ENCODE measurements at regions not wholly inside any gene's neighbourhood (a gene's known extent, or its start where the extent isn't known, plus 50 kb on each side); places are given as distances from the start of the nearest gene placed in this dataset.
"Not testable (repeated sequence)": the region's sequence is repeated elsewhere in the genome, so short reads cannot be mapped to it uniquely, and the experiment has no call there.

- TF ChIP-seq CTCF (IDR thresholded peaks at IDR 0.05 in 4 of 5, conservative IDR thresholded peaks at IDR 0.05 in 1 of 5) (no peak), POLR2A (IDR thresholded peaks at IDR 0.05) (no peak)
- no peaks in the 10 kb centered on the region for H3K36me3 ChIP-seq
- DNase-seq (no peak), ATAC-seq (no peak)
- H3K27me3 ChIP-seq, result peaks cover 0 to 10% (median 0%) of the 10 kb centered on the region in 3 donors
- no peak overlapping the region for H3K27ac ChIP-seq
- intact Hi-C loops (cut with DNase I; ENCODE audit: low total_unique reads), result no loop called here
- in situ Hi-C loops (cut with MboI; ENCODE audit: low sequenced_read_pairs in 4 of 4), result no loop called here
- H3K4me3 ChIP-seq, result no peak overlapping the region
- H3K4me1 ChIP-seq, result no peaks in the 10 kb centered on the region
- H3K9me3 ChIP-seq, result no peaks in the 10 kb centered on the region
Measured at GRCh38 chr19:37309834-37310575, 60.9 kb upstream of the ZNF527 start.

- Histone ChIP-seq H3K4me3 (peak overlapping the region; percentile 14 to 47 (median 34)), H3K27me3 (peaks cover 0 to 10% (median 0%) of the 10 kb centered on the region in 3 donors), H3K27ac (peak overlapping the region in 3 of 4 donors; percentile 18 to 57 (median 48))
- H3K4me1 ChIP-seq; ATAC-seq; intact Hi-C loops (cut with DNase I; ENCODE audit: low total_unique reads); in situ Hi-C loops (cut with MboI; ENCODE audit: low sequenced_read_pairs in 4 of 4); H3K36me3 ChIP-seq; H3K9me3 ChIP-seq: not testable (repeated sequence)
- peak in 1 of 2 donors; percentile 21 for DNase-seq
Measured at GRCh38 chr19:37312531-37313334, 58.2 kb upstream of the ZNF527 start.

GRCh38 chr19:37313335-37313627 lies 57.6 kb upstream of the ZNF527 start:
- TF ChIP-seq CTCF (IDR thresholded peaks at IDR 0.05 in 4 of 5, conservative IDR thresholded peaks at IDR 0.05 in 1 of 5), result no peak
- TF ChIP-seq POLR2A (IDR thresholded peaks at IDR 0.05), result no peak
- Histone ChIP-seq H3K27me3 (peaks cover 0 to 10% (median 0%) of the 10 kb centered on the region in 3 donors), H3K36me3 (no peaks in the 10 kb centered on the region), H3K27ac (peak overlapping the region in 1 of 4 donors; percentile 18), H3K4me3 (peak overlapping the region in 1 of 4 donors; percentile 47), H3K4me1 (peaks cover 0 to 5% of the 10 kb centered on the region in 2 donors), H3K9me3 (no peaks in the 10 kb centered on the region)
- in situ Hi-C loops (cut with MboI; ENCODE audit: low sequenced_read_pairs in 4 of 4), result no loop called here
- ATAC-seq, result no peak
- DNase-seq, result no peak
- intact Hi-C loops (cut with DNase I; ENCODE audit: low total_unique reads), result no loop called here

GRCh38 chr19:37317403-37318209 lies 53.3 kb upstream of the ZNF527 start:
- TF ChIP-seq POLR2A (IDR thresholded peaks at IDR 0.05) (peak; percentile 71 to 72), CTCF (IDR thresholded peaks at IDR 0.05 in 4 of 5, conservative IDR thresholded peaks at IDR 0.05 in 1 of 5) (peak in 2 of 5 experiments; percentile 25 to 40)
- in situ Hi-C loops (cut with MboI; ENCODE audit: low sequenced_read_pairs in 4 of 4) (no loop called here), intact Hi-C loops (cut with DNase I; ENCODE audit: low total_unique reads) (loop anchor here (1.0 kb wide), 4 partner anchors 17 to 152 kb away; partner anchors contain the start of genes ZNF570 and ZNF585A)
- H3K27ac ChIP-seq, result peak overlapping the region; percentile 81 to 92 (median 85)
- peaks cover 9 to 18% of the 10 kb centered on the region in 2 donors for H3K4me1 ChIP-seq
- no peaks in the 10 kb centered on the region for H3K9me3 ChIP-seq
- ATAC-seq (peak; percentile 100), DNase-seq (peak; percentile 94 to 97)
- H3K4me3 ChIP-seq, result peak overlapping the region; percentile 71 to 79 (median 76)
- peaks cover 0 to 4% (median 0%) of the 10 kb centered on the region in 3 donors for H3K27me3 ChIP-seq
- peaks cover 0 to 10% of the 10 kb centered on the region in 2 donors for H3K36me3 ChIP-seq

- ATAC-seq; intact Hi-C loops (cut with DNase I; ENCODE audit: low total_unique reads); in situ Hi-C loops (cut with MboI; ENCODE audit: low sequenced_read_pairs in 4 of 4); H3K27me3 ChIP-seq; H3K9me3 ChIP-seq; H3K4me3 ChIP-seq; DNase-seq; H3K27ac ChIP-seq: not testable (repeated sequence)
- peaks cover 9 to 18% of the 10 kb centered on the region in 2 donors for H3K4me1 ChIP-seq
- H3K36me3 ChIP-seq, result peaks cover 0 to 28% of the 10 kb centered on the region in 2 donors
Measured at GRCh38 chr19:37320988-37321387, 49.9 kb upstream of the ZNF527 start.

All from gastrocnemius medialis (tissue), 4 donors.